Testis (tissue), 2 donors: ENCODE measurements at regions not wholly inside any gene's neighbourhood (a gene's known extent, or its start where the extent isn't known, plus 50 kb on each side); places are given as distances from the start of the nearest gene placed in this dataset.

Source experiments
- POLR2A ChIP-seq: fragments of 450-650 bp; IDR thresholded peaks from one replicate; pipeline ENCODE4 v1.6.1; 2017; ENCODE audit warnings: antibody characterized with exemption, mild to moderate bottlenecking, moderate library complexity
- TF ChIP-seq, protein P1 (sequence below), 3 experiments: fragments of 450-650 bp in 2 of 3; fragments of 200-600 bp in 1 of 3; sonication (generic) in 1 of 3; IDR thresholded peaks; one replicate each; pipeline ENCODE4 v1.5.1; 2016 to 2019; ENCODE audit warnings: antibody characterized with exemption in 3 of 3, mild to moderate bottlenecking in 2 of 3, moderate library complexity in 1 of 3

DNA sequence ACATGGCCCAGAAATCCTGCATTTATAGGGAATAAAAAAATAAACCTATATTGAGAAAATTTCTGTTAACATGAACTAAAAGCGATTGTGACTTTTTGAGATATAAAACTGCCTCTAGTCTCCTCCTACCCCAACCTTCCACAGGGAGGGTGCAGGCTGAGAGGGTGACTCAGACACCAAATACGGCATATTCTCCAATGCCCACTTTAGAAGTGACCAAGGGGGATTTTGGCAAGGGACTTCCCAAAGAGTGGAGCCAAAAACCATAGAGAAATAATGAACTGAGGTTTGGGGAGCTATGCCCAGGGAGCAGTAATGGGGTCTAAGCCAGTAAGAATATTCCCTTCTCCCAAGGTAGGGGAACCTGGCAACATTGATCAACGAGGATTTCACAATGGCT lies 124.9 kb upstream of the ZC3H12C start:
- TF ChIP-seq, protein P1, sequence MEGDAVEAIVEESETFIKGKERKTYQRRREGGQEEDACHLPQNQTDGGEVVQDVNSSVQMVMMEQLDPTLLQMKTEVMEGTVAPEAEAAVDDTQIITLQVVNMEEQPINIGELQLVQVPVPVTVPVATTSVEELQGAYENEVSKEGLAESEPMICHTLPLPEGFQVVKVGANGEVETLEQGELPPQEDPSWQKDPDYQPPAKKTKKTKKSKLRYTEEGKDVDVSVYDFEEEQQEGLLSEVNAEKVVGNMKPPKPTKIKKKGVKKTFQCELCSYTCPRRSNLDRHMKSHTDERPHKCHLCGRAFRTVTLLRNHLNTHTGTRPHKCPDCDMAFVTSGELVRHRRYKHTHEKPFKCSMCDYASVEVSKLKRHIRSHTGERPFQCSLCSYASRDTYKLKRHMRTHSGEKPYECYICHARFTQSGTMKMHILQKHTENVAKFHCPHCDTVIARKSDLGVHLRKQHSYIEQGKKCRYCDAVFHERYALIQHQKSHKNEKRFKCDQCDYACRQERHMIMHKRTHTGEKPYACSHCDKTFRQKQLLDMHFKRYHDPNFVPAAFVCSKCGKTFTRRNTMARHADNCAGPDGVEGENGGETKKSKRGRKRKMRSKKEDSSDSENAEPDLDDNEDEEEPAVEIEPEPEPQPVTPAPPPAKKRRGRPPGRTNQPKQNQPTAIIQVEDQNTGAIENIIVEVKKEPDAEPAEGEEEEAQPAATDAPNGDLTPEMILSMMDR (IDR thresholded peaks at IDR 0.05) = no peak
- no peak for TF ChIP-seq POLR2A
